Right lobe of liver (tissue), 4 donors: ENCODE measurements at regions not wholly inside any gene's neighbourhood (a gene's known extent, or its start where the extent isn't known, plus 50 kb on each side); places are given as distances from the start of the nearest gene placed in this dataset.

Source experiments
- POLR2A ChIP-seq: fragments of 450-650 bp; IDR thresholded peaks from one replicate; pipeline ENCODE4 v1.6.1; 2017; ENCODE audit warnings: antibody characterized with exemption, mild to moderate bottlenecking
- TF ChIP-seq, protein P1 (sequence below), 4 donors: fragments of 200-600 bp in 3 of 4; fragments of 450-650 bp in 1 of 4; IDR thresholded peaks; one replicate each; pipeline versions ENCODE4 v1.5.1 to v1.8.0; 2016 to 2022; ENCODE audit warnings: antibody characterized with exemption in 4 of 4, mild to moderate bottlenecking in 2 of 4
- donor health status: DM: no; HTN: no; CAD: no.
- donor health status: DM: no; HTN: no; CAD: no.
- donor health status: DM: no; HTN: yes; CAD: no.

DNA sequence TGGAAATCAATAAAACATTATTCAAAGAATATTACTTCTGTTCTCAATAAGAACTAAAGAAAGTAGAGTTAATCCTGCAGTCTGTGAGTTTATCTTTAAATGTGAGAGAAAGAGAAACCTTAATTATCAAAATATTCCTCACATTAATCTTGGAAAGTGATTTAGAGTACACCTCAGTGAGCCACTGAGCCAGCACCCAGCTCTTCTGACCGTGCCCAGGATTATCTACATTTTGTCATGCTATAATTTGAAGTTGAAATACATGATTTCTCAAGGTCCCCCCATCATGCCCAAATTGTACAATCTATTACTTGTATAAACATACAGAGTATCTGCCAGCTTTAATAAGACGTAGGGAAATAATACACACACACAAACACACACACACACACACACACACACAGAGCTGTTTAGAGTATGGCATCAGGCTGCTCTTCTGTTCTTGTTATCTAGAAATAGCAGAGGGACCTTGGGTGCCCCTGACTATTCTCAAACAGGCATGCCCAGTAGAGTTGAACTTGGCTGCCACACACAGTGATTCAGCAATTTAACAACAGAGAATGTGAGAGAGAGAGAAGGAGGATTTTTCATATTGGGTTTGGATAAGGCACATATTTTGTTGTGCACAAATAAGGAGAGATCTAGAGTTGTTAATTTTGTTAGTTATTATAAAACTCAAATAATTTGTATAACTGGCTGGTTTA is 74.4 kb downstream of the P2RY1 start:
- TF ChIP-seq, protein P1, sequence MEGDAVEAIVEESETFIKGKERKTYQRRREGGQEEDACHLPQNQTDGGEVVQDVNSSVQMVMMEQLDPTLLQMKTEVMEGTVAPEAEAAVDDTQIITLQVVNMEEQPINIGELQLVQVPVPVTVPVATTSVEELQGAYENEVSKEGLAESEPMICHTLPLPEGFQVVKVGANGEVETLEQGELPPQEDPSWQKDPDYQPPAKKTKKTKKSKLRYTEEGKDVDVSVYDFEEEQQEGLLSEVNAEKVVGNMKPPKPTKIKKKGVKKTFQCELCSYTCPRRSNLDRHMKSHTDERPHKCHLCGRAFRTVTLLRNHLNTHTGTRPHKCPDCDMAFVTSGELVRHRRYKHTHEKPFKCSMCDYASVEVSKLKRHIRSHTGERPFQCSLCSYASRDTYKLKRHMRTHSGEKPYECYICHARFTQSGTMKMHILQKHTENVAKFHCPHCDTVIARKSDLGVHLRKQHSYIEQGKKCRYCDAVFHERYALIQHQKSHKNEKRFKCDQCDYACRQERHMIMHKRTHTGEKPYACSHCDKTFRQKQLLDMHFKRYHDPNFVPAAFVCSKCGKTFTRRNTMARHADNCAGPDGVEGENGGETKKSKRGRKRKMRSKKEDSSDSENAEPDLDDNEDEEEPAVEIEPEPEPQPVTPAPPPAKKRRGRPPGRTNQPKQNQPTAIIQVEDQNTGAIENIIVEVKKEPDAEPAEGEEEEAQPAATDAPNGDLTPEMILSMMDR (IDR thresholded peaks at IDR 0.05), result no peak
- no peak for TF ChIP-seq POLR2A
